ENCODE measurements at regions not wholly inside any gene's neighbourhood (a gene's known extent, or its start where the extent isn't known, plus 50 kb on each side); places are given as distances from the start of the nearest gene placed in this dataset.

- Histone ChIP-seq H3K4me3 (no peak overlapping the region), H3K9me3 (no peaks in the 10 kb centered on the region), H3K4me1 (no peaks in the 10 kb centered on the region), H3K27me3 (ENCODE audit: low read depth) (no peaks in the 10 kb centered on the region), H3K36me3 (replicated peaks) (no peaks in the 10 kb centered on the region)
- in situ Hi-C loops (cut with MboI; ENCODE audit: low sequenced_read_pairs) = no loop called here
- DNase-seq (ENCODE audit: low spot score in 2 of 2) = peak; percentile 13 to 39
Observed at GRCh38 chr9:107137495-107138202, 145.4 kb upstream of the RAD23B start.

GRCh38 chr9:107138261-107138992, 144.7 kb upstream of the RAD23B start:
- no peaks in the 10 kb centered on the region for H3K4me1 ChIP-seq
- H3K36me3 ChIP-seq (replicated peaks) = no peaks in the 10 kb centered on the region
- DNase-seq (ENCODE audit: low spot score in 2 of 2) = no peak
- no peaks in the 10 kb centered on the region for H3K27me3 ChIP-seq (ENCODE audit: low read depth)
- in situ Hi-C loops (cut with MboI; ENCODE audit: low sequenced_read_pairs) = no loop called here
- no peak overlapping the region for H3K4me3 ChIP-seq
- no peaks in the 10 kb centered on the region for H3K9me3 ChIP-seq

DNA sequence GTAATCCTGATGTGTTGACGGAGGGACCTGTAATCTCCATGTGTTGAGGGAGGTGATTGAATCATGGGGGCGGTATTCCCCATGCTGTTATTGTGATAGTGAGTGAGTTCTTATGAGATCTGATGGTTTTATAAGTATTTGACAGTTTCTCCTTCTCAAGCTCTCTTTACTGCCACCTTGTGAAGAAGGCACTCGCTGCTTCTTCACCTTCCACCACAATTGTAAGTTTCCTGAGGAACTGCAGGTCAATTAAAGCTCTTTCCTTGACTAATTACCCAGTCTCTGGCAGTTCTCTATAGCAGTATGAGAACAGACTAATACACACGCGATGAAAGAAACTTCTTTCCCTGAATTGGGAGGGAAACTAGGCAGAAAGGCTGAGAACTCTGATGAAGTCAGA, 141.1 kb upstream of the RAD23B start:
- Histone ChIP-seq H3K4me1 (no peaks in the 10 kb centered on the region), H3K27me3 (ENCODE audit: low read depth) (no peaks in the 10 kb centered on the region), H3K9me3 (no peaks in the 10 kb centered on the region), H3K4me3 (no peak overlapping the region), H3K36me3 (replicated peaks) (no peaks in the 10 kb centered on the region)
- DNase-seq (ENCODE audit: low spot score in 2 of 2) = no peak
- in situ Hi-C loops (cut with MboI; ENCODE audit: low sequenced_read_pairs) = no loop called here

DNA sequence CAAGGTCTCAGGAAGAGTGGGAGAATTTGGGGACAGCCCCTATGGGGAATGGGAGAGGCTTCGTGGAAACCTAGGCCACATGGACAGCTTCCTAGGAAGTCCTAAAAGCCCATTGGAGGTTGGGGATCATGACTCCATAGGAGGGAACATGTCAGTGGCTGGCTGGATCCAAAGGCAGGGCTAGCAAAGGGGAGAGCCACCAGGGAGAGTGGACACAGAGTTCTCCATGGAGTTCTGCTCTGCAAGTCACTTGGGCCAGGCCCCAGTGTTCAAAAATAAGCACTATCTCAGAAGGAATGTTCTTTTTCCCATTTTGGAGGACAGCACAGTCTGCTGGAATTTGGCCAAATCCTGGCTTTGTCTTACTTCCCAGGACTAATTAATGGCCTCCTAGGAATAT, 140.6 kb upstream of the RAD23B start:
- no peak for DNase-seq (ENCODE audit: low spot score in 2 of 2)
- H3K4me3 ChIP-seq = no peak overlapping the region
- no peaks in the 10 kb centered on the region for H3K36me3 ChIP-seq (replicated peaks)
- H3K9me3 ChIP-seq = no peaks in the 10 kb centered on the region
- H3K4me1 ChIP-seq = no peaks in the 10 kb centered on the region
- H3K27me3 ChIP-seq (ENCODE audit: low read depth) = no peaks in the 10 kb centered on the region
- in situ Hi-C loops (cut with MboI; ENCODE audit: low sequenced_read_pairs) = no loop called here

GRCh38 chr9:107142896-107143603, 140.0 kb upstream of the RAD23B start:
- no peak for DNase-seq (ENCODE audit: low spot score in 2 of 2)
- no peaks in the 10 kb centered on the region for H3K9me3 ChIP-seq
- H3K4me3 ChIP-seq = no peak overlapping the region
- no peaks in the 10 kb centered on the region for H3K4me1 ChIP-seq
- H3K27me3 ChIP-seq (ENCODE audit: low read depth) = no peaks in the 10 kb centered on the region
- in situ Hi-C loops (cut with MboI; ENCODE audit: low sequenced_read_pairs) = no loop called here
- H3K36me3 ChIP-seq (replicated peaks) = no peaks in the 10 kb centered on the region

GRCh38 chr9:107144475-107144874, 138.6 kb upstream of the RAD23B start:
- Histone ChIP-seq H3K9me3 (no peaks in the 10 kb centered on the region), H3K4me1 (no peaks in the 10 kb centered on the region), H3K27me3 (ENCODE audit: low read depth) (no peaks in the 10 kb centered on the region), H3K4me3 (no peak overlapping the region), H3K36me3 (replicated peaks) (no peaks in the 10 kb centered on the region)
- DNase-seq (ENCODE audit: low spot score in 2 of 2) = no peak
- in situ Hi-C loops (cut with MboI; ENCODE audit: low sequenced_read_pairs) = no loop called here

- Histone ChIP-seq H3K4me3 (no peak overlapping the region), H3K36me3 (replicated peaks) (no peaks in the 10 kb centered on the region), H3K4me1 (no peaks in the 10 kb centered on the region), H3K9me3 (no peaks in the 10 kb centered on the region), H3K27me3 (ENCODE audit: low read depth) (no peaks in the 10 kb centered on the region)
- DNase-seq (ENCODE audit: low spot score in 2 of 2) = no peak
- in situ Hi-C loops (cut with MboI; ENCODE audit: low sequenced_read_pairs) = no loop called here
Observed at GRCh38 chr9:107147134-107147533, 135.9 kb upstream of the RAD23B start.

GRCh38 chr9:107148216-107148615, 134.9 kb upstream of the RAD23B start:
- H3K4me3 ChIP-seq = no peak overlapping the region
- in situ Hi-C loops (cut with MboI; ENCODE audit: low sequenced_read_pairs) = no loop called here
- no peaks in the 10 kb centered on the region for H3K9me3 ChIP-seq
- no peaks in the 10 kb centered on the region for H3K36me3 ChIP-seq (replicated peaks)
- DNase-seq (ENCODE audit: low spot score in 2 of 2) = no peak
- no peaks in the 10 kb centered on the region for H3K4me1 ChIP-seq
- H3K27me3 ChIP-seq (ENCODE audit: low read depth) = no peaks in the 10 kb centered on the region

GRCh38 chr9:107149756-107150155, 133.3 kb upstream of the RAD23B start:
- Histone ChIP-seq H3K4me1 (no peaks in the 10 kb centered on the region), H3K36me3 (replicated peaks) (no peaks in the 10 kb centered on the region), H3K9me3 (no peaks in the 10 kb centered on the region), H3K27me3 (ENCODE audit: low read depth) (no peaks in the 10 kb centered on the region), H3K4me3 (no peak overlapping the region)
- in situ Hi-C loops (cut with MboI; ENCODE audit: low sequenced_read_pairs) = loop anchor here (25.0 kb wide), 1 partner anchor 1312 kb away; no protein-coding TSS in a partner anchor
- no peak for DNase-seq (ENCODE audit: low spot score in 2 of 2)

- Histone ChIP-seq H3K4me3 (no peak overlapping the region), H3K36me3 (replicated peaks) (no peaks in the 10 kb centered on the region), H3K27me3 (ENCODE audit: low read depth) (no peaks in the 10 kb centered on the region), H3K9me3 (no peaks in the 10 kb centered on the region), H3K4me1 (no peaks in the 10 kb centered on the region)
- in situ Hi-C loops (cut with MboI; ENCODE audit: low sequenced_read_pairs) = loop anchor here (25.0 kb wide), 1 partner anchor 1316 kb away; no protein-coding TSS in a partner anchor
- no peak for DNase-seq (ENCODE audit: low spot score in 2 of 2)
Observed at GRCh38 chr9:107153336-107153735, 129.7 kb upstream of the RAD23B start.

GRCh38 chr9:107154291-107154690, 128.8 kb upstream of the RAD23B start:
- Histone ChIP-seq H3K9me3 (no peaks in the 10 kb centered on the region), H3K4me1 (no peaks in the 10 kb centered on the region), H3K4me3 (no peak overlapping the region), H3K27me3 (ENCODE audit: low read depth) (no peaks in the 10 kb centered on the region), H3K36me3 (replicated peaks) (no peaks in the 10 kb centered on the region)
- no peak for DNase-seq (ENCODE audit: low spot score in 2 of 2)
- in situ Hi-C loops (cut with MboI; ENCODE audit: low sequenced_read_pairs) = loop anchor here (25.0 kb wide), 1 partner anchor 1317 kb away; no protein-coding TSS in a partner anchor

DNA sequence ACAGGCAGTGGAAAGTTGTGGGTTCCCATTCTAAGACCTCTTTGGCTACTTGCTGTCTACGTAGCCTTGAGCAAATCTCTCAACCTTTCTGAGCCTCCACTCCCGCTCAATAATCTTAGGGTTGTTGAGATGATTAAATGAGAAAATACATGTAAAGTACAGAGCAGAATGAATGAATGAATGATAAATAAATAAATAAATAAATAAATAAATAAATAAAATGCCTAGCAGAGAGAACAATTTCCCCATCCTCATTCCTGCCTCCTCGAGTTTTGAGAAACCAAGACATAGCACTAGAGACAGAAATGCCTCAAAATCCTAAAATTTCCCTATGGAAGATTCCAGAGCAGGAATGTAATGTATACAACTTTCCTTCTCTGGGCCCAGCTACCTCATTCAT, 128.3 kb upstream of the RAD23B start:
- Histone ChIP-seq H3K9me3 (no peaks in the 10 kb centered on the region), H3K27me3 (ENCODE audit: low read depth) (no peaks in the 10 kb centered on the region), H3K36me3 (replicated peaks) (no peaks in the 10 kb centered on the region), H3K4me1 (no peaks in the 10 kb centered on the region), H3K4me3 (no peak overlapping the region)
- in situ Hi-C loops (cut with MboI; ENCODE audit: low sequenced_read_pairs) = loop anchor here (25.0 kb wide), 1 partner anchor 1317 kb away; no protein-coding TSS in a partner anchor
- no peak for DNase-seq (ENCODE audit: low spot score in 2 of 2)

DNA sequence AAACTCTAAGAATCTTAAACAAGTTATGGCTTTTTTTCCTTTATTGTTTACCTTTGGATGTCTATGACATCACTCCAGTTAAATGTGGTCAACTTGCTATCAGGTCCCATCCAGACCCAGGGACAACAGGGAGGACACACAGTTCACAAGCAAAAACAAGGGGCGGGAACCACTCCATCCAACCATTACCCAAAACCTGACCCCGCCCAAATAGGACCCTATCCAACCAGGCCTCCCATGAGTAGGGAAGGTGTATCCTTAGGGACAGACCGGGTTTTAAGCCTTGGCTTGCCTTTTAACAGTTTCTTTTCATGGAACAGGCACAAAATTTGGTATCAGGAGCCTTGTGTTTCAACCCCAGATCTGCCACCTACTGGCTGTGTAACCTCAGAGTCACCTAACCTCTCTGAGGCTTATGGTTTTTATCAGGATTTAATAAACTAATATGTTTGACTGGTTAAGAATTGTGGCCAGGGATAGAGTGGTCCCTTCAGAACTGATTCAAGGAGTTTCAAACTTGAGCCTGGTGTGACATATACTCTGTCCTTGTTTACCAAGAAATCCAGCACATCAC, 127.7 kb upstream of the RAD23B start:
- Histone ChIP-seq H3K4me1 (no peaks in the 10 kb centered on the region), H3K9me3 (no peaks in the 10 kb centered on the region), H3K27me3 (ENCODE audit: low read depth) (no peaks in the 10 kb centered on the region), H3K4me3 (no peak overlapping the region), H3K36me3 (replicated peaks) (no peaks in the 10 kb centered on the region)
- in situ Hi-C loops (cut with MboI; ENCODE audit: low sequenced_read_pairs) = loop anchor here (25.0 kb wide), 1 partner anchor 1318 kb away; no protein-coding TSS in a partner anchor
- DNase-seq (ENCODE audit: low spot score in 2 of 2) = no peak
